ENCODE measurements at regions not wholly inside any gene's neighbourhood (a gene's known extent, or its start where the extent isn't known, plus 50 kb on each side); places are given as distances from the start of the nearest gene placed in this dataset.

GRCh38 chr3:73796382-73796781 is 171.6 kb upstream of the PDZRN3 start:
- DNase-seq (ENCODE audit: low spot score): no peak

- DNase-seq (ENCODE audit: low spot score): no peak
These were observed 166.6 kb upstream of the PDZRN3 start for GRCh38 chr3:73791356-73791755.

DNA sequence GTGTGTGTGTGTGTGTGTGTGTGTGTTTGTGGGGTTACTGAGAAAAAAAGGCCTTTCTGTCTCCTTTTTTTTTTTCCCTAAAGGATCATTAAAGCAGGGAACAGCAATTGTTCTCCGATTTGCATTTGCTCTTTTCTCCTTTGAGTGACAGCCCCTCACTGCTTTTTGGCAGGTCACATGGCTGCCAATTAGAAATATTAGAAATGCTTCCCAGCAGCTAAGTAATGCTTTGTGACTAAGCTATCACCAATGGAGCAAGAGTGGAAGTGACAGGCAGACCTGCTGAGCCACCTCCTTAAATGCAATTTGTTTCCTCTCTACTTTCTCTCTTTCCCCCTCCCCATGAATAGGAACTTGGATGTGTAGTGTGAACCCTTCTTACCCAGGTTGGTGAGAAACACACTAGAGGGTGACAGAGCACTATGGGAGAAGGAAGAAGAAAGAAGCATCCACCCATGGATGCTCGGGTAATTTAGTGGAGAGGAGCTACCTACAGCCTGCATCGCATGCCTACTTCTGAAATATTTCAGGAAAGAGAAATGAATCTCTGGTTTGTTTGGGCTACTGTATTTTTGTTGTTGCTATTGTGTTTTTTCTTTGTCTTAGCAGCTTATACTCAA is 165.2 kb upstream of the PDZRN3 start:
- no peak for DNase-seq (ENCODE audit: low spot score)

GRCh38 chr3:73787620-73788019 is 162.9 kb upstream of the PDZRN3 start:
- DNase-seq (ENCODE audit: low spot score): no peak

GRCh38 chr3:73786998-73787397 is 162.3 kb upstream of the PDZRN3 start:
- no peak for DNase-seq (ENCODE audit: low spot score)

- peak; percentile 75 for DNase-seq (ENCODE audit: low spot score)
These were observed 161.6 kb upstream of the PDZRN3 start for GRCh38 chr3:73786321-73786807.

- peak; percentile 15 for DNase-seq (ENCODE audit: low spot score)
These were observed 160.1 kb upstream of the PDZRN3 start for GRCh38 chr3:73784686-73785392.

GRCh38 chr3:73783811-73784210 is 159.1 kb upstream of the PDZRN3 start:
- no peak for DNase-seq (ENCODE audit: low spot score)

- no peak for DNase-seq (ENCODE audit: low spot score)
These were observed 156.8 kb upstream of the PDZRN3 start for GRCh38 chr3:73781541-73781940.

- no peak for DNase-seq (ENCODE audit: low spot score)
These were observed 149.9 kb upstream of the PDZRN3 start for GRCh38 chr3:73774645-73775044.

- no peak for DNase-seq (ENCODE audit: low spot score)
These were observed 148.5 kb upstream of the PDZRN3 start for GRCh38 chr3:73773233-73773632.

- DNase-seq (ENCODE audit: low spot score): no peak
These were observed 147.5 kb upstream of the PDZRN3 start for GRCh38 chr3:73772076-73772886.

GRCh38 chr3:73768524-73769308 is 144.0 kb upstream of the PDZRN3 start:
- DNase-seq (ENCODE audit: low spot score): peak; percentile 25

- DNase-seq (ENCODE audit: low spot score): peak; percentile 72
These were observed 142.0 kb upstream of the PDZRN3 start for GRCh38 chr3:73766599-73767381.

- peak; percentile 64 for DNase-seq (ENCODE audit: low spot score)
These were observed 141.3 kb upstream of the PDZRN3 start for GRCh38 chr3:73765878-73766545.

DNA sequence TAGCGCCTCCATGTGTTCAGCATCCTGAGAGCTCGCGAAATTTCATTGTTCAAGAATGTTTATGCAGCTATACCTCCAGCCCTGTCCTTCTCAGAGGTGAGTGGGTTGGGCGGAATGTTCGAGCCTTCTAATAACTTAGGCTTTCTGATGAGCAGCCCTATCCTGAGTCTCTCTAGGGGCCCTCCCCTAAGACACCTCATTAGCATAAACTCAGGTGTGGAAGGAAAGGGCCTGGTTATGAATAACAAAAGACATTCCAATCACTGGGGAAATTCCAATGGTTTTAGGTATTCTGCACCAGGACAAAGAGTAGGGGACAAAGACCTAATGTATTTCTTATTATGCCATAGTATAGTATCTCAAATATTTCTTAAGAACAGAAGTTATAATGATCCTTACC is 138.1 kb upstream of the PDZRN3 start:
- DNase-seq (ENCODE audit: low spot score): no peak

- DNase-seq (ENCODE audit: low spot score): peak; percentile 10
These were observed 134.6 kb upstream of the PDZRN3 start for GRCh38 chr3:73759297-73759711.

- DNase-seq (ENCODE audit: low spot score): no peak
These were observed 132.8 kb upstream of the PDZRN3 start for GRCh38 chr3:73757536-73757935.

- DNase-seq (ENCODE audit: low spot score): no peak
These were observed 129.2 kb upstream of the PDZRN3 start for GRCh38 chr3:73753985-73754384.

DNA sequence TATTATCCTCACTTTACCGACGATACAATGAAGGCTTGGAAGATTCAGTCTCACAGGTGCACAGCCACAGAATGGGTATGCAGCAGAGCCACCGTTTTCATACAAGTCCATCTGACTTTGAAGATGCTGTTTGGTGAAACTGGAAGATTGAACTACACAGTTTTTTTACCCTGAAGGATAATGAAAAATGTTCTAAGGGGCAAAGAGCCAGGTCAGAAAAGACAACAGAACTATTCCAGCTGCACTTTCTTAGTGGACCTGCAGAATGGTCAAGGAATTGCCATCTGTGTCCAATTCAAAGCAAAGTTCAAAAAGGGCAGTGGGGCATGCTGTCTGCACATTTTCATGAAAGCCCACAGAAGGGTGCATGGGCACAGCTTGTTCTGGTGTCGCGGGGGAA is 127.6 kb upstream of the PDZRN3 start:
- no peak for DNase-seq (ENCODE audit: low spot score)

DNA sequence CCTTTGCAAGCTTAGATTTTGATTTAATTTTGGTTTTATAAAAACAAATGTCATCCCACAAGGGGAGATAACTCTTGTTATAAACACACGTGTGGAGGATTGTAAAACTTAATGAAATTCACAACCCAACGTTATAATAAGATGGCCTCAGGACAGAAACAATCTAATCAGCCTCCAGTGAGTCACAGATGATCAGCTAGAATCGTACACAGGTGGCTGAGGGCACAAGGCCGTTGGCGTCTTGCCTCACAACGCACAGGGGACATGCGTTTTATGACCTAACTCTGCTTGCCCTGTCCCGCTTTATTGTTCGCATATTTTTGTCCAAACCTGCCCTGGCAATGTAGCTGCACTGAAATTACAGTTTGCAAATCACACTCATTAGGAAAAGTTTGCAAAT is 121.9 kb upstream of the PDZRN3 start:
- DNase-seq (ENCODE audit: low spot score): no peak

All from AG20443 (cell line).